ENCODE measurements at regions not wholly inside any gene's neighbourhood (a gene's known extent, or its start where the extent isn't known, plus 50 kb on each side); places are given as distances from the start of the nearest gene placed in this dataset.

DNA sequence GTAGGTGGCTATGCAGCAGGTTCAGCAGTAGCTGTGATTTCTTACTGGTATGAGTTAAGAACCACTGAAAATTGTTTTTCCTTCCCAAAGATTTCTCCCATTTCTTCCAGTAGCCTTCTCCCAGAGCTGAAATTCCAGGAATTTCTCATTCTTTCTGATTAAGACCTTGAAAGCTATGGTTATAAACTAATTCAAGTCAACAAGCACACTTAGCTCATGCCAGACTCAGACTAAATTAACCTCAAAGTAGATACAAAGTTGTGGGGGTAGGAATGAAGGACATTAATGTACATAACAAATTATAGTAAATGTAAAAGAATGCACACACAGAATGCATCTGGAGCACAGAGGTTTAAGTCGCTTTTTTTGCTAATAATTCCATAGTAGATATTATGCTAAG is 103.6 kb upstream of the SOX11 start:
- TF ChIP-seq, protein P1, sequence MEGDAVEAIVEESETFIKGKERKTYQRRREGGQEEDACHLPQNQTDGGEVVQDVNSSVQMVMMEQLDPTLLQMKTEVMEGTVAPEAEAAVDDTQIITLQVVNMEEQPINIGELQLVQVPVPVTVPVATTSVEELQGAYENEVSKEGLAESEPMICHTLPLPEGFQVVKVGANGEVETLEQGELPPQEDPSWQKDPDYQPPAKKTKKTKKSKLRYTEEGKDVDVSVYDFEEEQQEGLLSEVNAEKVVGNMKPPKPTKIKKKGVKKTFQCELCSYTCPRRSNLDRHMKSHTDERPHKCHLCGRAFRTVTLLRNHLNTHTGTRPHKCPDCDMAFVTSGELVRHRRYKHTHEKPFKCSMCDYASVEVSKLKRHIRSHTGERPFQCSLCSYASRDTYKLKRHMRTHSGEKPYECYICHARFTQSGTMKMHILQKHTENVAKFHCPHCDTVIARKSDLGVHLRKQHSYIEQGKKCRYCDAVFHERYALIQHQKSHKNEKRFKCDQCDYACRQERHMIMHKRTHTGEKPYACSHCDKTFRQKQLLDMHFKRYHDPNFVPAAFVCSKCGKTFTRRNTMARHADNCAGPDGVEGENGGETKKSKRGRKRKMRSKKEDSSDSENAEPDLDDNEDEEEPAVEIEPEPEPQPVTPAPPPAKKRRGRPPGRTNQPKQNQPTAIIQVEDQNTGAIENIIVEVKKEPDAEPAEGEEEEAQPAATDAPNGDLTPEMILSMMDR (IDR thresholded peaks at IDR 0.05), result no peak
- no peak for TF ChIP-seq ZFX (IDR thresholded peaks at IDR 0.05; ENCODE audit: borderline replicate concordance)
